ENCODE measurements at regions not wholly inside any gene's neighbourhood (a gene's known extent, or its start where the extent isn't known, plus 50 kb on each side); places are given as distances from the start of the nearest gene placed in this dataset.

GRCh38 chr7:45978731-45979211 is 57.7 kb upstream of the IGFBP3 start:
- TF ChIP-seq POLR2A (IDR thresholded peaks at IDR 0.05), result no peak
- no peak for TF ChIP-seq CTCF (IDR thresholded peaks at IDR 0.05)

All from thyroid gland (tissue), 4 donors.